ENCODE measurements at regions not wholly inside any gene's neighbourhood (a gene's known extent, or its start where the extent isn't known, plus 50 kb on each side); places are given as distances from the start of the nearest gene placed in this dataset.

GRCh38 chr20:58091810-58092209 lies 136.6 kb downstream of the ANKRD60 start:
- DNase-seq (ENCODE audit: low read depth in 2 of 2), result no peak

- no peak for DNase-seq (ENCODE audit: low read depth in 2 of 2)
These were observed 138.3 kb downstream of the ANKRD60 start for GRCh38 chr20:58090161-58090560.

GRCh38 chr20:58088625-58089024 lies 139.8 kb downstream of the ANKRD60 start:
- no peak for DNase-seq (ENCODE audit: low read depth in 2 of 2)

GRCh38 chr20:58088105-58088504 lies 140.3 kb downstream of the ANKRD60 start:
- no peak for DNase-seq (ENCODE audit: low read depth in 2 of 2)

GRCh38 chr20:58087562-58087858 lies 140.9 kb downstream of the ANKRD60 start:
- DNase-seq (ENCODE audit: low read depth in 2 of 2), result no peak

GRCh38 chr20:58086763-58087561 lies 141.5 kb downstream of the ANKRD60 start:
- DNase-seq (ENCODE audit: low read depth in 2 of 2), result peak in 1 of 2 experiments; percentile 31

GRCh38 chr20:58084966-58085365 lies 143.5 kb downstream of the ANKRD60 start:
- no peak for DNase-seq (ENCODE audit: low read depth in 2 of 2)

- no peak for DNase-seq (ENCODE audit: low read depth in 2 of 2)
These were observed 143.9 kb downstream of the ANKRD60 start for GRCh38 chr20:58084566-58084965.

GRCh38 chr20:58081846-58082245 lies 146.6 kb downstream of the ANKRD60 start:
- DNase-seq (ENCODE audit: low read depth in 2 of 2), result peak; percentile 89

- DNase-seq (ENCODE audit: low read depth in 2 of 2), result peak; percentile 67 to 70
These were observed 149.5 kb downstream of the ANKRD60 start for GRCh38 chr20:58078741-58079522.

GRCh38 chr20:58077282-58077681 lies 151.2 kb downstream of the ANKRD60 start:
- no peak for DNase-seq (ENCODE audit: low read depth in 2 of 2)

GRCh38 chr20:58076405-58076804 lies 152.0 kb downstream of the ANKRD60 start:
- no peak for DNase-seq (ENCODE audit: low read depth in 2 of 2)

GRCh38 chr20:58075586-58076345 lies 152.7 kb downstream of the ANKRD60 start:
- no peak for DNase-seq (ENCODE audit: low read depth in 2 of 2)

GRCh38 chr20:58073945-58074856 lies 154.3 kb downstream of the ANKRD60 start:
- DNase-seq (ENCODE audit: low read depth in 2 of 2), result no peak

- no peak for DNase-seq (ENCODE audit: low read depth in 2 of 2)
These were observed 155.5 kb downstream of the ANKRD60 start for GRCh38 chr20:58072695-58073671.

GRCh38 chr20:58071991-58072390 lies 156.5 kb downstream of the ANKRD60 start:
- DNase-seq (ENCODE audit: low read depth in 2 of 2), result no peak

- DNase-seq (ENCODE audit: low read depth in 2 of 2), result no peak
These were observed 157.2 kb downstream of the ANKRD60 start for GRCh38 chr20:58071298-58071697.

GRCh38 chr20:58070664-58071196 lies 157.7 kb downstream of the ANKRD60 start:
- no peak for DNase-seq (ENCODE audit: low read depth in 2 of 2)

- no peak for DNase-seq (ENCODE audit: low read depth in 2 of 2)
These were observed 158.4 kb downstream of the ANKRD60 start for GRCh38 chr20:58069796-58070663.

All from fibroblast of skin of left quadriceps (primary cell).